ENCODE measurements at regions not wholly inside any gene's neighbourhood (a gene's known extent, or its start where the extent isn't known, plus 50 kb on each side); places are given as distances from the start of the nearest gene placed in this dataset.
A peak's percentile ranks its signal among the peaks of the same experiment; 100 is the strongest.
"Not testable (repeated sequence)": the region's sequence is repeated elsewhere in the genome, so short reads cannot be mapped to it uniquely, and the experiment has no call there.

DNA sequence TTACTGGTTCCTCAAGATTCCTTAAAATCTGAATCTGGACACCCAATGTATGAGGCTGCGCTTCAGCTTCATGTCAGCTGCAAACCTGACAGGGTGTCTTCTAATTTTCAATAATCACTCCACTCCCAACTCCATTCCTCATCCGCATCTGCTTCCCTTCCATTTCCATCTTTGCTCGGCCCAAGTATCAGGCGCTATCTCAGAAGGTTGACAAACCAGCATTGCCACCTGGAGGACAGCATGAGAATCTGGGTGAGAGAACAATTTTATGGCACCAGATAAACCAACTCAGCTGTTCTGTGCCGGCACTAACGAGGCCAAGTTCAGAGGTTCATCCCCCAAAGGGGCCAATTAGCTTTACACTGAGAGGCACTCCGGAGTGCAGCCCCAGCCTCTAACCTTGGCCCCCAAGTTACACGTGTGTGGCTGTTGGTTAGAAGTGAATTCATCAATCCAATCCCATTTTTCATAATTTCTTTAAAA, 79.1 kb upstream of the LMO2 start:
- DNase-seq = peak; percentile 22

DNA sequence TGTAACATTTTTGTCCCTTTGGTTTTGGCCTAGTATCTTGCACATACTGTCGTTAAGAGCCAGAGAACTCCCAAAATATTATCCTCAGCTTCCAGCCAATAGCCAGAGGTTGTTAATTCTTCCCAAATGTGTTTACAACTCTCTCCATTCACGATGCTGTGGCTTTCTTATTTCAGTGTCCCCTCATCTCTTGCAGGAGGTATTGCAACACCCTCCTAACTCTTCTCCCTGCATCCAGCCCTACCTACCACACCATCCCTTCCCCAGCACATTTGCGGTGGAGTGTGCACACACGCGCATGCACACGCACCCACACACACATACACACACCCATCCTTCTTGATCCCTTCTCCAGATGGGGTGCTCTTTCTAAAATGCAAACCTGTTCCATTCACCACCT, 75.6 kb upstream of the LMO2 start:
- no peak for DNase-seq

DNA sequence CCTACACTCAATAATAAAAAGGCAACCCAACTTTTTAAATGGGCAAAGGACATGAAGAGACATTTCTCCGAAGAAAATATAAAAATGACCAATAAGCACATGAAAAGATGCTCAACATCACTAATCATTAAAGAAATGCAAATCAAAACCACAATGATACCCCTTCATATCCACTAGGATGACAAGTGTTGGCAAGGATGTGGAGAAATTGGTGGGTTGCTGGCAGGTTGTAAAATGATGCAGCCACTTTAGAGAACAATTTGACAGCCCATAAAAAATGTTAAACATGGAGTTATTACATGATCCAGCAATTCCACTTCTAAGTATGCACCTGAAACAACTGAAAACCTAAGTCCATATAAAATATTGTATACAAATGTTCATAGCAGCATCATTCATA, 73.2 kb upstream of the LMO2 start:
- DNase-seq = no peak

DNA sequence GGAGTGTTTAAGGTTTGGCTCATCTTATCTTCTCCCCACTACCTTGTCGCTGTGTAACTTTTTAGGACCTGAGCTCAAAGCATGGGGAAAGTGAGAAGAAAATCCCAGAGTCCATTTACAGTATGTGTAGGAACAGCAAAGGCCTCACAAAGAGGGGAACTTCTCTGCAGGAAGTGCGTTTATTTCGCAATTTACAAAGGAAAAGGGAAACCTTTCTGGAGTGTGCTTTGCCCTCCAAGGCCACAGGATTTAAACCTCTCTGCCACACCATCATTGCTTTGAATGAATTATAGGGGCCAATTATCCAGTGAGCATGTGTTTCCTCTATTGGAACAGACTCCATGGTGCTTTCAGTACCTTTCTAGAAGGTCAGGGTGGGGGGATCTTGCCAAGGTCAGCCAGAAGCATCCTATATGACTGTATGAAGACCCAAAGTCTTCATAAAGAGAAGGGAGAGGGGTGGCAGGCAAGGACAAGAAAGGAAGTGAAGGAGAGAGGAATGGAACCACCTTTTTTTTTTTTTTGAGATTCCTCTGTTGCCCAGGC, 68.1 kb upstream of the LMO2 start:
- no peak for DNase-seq

DNA sequence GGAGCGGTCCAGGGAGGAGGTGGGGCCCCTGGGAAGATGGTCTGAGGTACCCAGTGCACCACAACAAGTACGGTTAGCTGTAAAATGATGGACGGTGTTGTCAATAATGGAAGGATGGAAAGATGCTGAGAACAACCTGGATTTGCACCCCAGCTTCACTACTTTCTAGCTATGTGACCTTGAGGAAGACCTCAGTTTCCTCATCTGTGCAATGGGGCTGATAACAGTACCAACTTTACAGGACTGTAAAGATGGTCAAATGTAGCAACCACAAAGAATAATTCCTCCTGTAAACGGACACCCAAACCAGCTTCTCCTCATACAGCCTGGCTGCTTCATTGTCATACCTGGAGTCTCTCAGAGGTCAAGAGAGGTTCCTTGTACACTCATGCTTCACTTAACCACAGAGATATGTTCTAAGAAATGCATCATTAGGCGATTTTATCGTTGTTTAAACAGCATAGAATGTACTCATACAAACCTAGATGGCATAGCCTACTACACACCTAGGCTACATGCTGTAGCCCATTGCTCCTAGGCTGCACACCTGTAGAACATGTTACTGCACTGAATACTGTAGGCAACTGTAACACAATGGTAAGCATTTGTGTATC, 65.5 kb upstream of the LMO2 start:
- no peak for DNase-seq

DNA sequence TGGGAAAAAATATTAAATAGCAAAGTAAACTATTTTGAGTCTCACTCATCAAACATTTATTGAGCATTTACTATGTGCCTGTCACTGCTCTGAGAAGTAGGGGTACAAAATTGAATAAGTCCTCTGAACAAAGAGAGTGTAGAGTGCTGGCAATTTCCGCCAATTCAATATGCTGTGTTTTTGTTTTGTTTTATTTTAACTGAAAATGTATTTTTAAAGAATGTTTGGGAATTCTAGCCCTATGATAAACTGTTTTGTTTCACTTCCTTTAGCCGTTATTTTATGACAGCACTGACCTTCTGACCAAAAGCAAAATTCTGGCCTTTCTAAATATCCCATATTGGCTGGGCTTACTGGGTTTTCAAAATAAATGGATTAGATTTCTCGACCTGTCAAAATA, 64.7 kb upstream of the LMO2 start:
- no peak for DNase-seq

DNA sequence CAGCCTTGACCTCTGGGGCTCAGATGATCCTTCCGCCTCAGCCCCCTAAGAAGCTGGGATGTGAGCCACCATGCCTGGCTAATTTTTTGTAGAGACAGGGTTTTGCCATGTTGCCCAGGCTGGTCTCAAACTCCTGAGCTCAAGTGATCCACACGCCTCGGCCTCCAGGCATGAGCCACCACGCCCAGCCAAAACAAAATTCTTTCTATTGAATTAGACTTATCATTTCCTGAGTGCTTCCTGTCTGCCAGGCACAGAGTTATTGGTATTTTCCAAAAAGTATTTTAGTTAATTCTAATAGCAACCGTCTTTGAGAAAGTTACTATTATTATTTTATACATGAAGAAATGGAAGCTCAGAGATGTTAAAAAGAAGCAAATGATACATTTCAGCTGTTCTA, 61.4 kb upstream of the LMO2 start:
- no peak for DNase-seq

DNA sequence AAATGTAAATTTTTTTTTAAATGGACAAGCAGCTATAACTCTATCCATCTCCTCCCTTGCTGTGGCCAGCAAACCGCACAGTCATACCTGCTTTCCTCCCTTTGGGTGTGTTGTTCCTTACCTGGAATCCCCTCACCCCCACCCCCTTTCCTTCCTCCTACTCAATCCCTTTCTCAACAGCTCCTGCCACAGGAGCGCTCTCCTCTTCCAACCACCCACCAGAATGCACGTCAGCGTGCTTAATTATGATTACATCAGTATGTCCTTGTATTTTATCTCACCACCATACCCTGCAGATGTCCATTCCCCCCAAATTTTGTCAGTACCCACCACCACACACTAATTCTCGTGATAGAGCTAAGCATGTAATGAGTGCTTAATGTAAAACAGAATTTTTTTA, 60.9 kb upstream of the LMO2 start:
- no peak for DNase-seq

DNA sequence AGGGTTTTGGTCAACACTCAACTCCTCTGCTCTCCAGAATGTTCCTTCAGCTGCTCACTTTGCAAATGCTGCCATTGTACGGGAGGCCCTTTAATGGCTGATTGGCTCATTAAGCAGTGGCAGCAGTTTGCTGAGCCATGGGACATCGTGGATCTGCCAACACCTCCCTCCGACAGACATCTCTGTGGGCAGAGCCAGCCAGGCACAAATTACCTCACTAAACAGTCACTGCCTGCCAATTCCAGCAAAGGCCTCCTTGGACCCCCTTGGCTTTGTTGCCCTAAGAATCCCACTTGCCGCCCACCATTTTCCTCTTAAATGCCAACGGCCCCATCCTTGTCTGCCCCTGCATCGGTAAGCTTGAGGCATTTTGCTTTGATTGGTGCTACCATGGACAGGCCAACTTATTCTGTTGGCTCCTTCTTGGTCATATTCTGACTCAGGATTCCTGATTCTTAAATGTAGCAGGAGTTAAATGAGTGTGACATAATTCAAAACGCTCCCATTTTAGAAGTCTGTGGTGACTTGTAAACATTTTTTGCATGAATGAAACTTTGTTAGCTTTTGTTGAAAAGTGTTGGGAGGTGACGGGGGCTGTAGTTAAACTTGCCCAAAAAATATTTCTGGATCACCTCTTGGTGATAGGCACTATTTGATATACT, 57.5 kb upstream of the LMO2 start:
- no peak for DNase-seq

DNA sequence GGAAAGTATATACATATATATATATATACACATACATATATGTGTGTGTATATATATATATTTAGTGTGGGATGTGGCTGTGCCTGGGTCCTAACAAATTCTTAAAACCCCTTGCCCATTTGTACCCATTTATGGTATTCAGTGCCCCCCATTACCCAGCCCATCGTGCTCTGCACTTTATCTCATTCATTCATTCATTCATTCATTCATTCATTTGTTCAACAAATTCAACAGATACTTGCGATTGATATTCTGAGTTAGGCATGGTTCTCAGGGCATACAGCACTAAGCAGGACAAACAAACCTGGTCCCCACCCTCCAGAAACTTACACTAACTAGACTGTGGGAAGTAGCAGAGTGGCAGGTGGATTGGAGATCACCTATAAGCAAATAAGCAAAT, 56.6 kb upstream of the LMO2 start:
- no peak for DNase-seq

DNA sequence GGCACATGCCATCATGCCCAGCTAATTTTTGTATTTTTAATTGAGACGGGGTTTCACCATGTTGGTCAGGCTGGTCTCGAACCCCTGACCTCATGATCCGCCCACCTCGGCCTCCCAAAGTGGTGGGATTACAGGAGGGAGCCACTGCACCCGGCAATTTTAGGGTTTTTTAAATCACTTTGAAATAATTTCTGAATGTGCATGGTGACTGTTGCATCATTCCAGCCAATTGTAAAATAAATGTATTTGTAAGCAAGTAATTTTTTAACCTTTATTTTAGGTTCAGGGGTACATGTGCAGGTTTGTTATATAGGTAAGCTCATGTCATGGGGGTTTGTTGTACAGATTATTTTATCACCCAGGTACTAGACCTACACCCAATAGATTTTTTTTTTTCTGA, 56.0 kb upstream of the LMO2 start:
- not testable (repeated sequence) for DNase-seq

DNA sequence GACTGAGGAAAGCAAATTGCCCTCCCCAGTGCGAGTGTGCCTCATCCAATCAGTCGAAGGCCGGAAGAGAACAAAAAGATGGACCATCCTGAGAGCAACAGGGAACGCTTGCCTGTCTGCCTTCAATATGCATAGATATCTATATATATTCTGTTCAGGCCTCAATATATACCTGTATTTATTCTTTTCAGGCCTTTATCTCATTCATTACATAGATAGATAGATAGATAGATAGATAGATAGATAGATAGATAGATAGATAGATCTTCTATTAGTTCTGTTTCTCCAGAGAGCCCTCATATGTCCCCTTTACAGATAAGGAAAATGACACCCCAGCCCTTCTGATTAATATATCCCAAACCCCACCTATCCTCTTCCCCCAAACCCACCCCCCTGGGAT, 55.1 kb upstream of the LMO2 start:
- DNase-seq = no peak

DNA sequence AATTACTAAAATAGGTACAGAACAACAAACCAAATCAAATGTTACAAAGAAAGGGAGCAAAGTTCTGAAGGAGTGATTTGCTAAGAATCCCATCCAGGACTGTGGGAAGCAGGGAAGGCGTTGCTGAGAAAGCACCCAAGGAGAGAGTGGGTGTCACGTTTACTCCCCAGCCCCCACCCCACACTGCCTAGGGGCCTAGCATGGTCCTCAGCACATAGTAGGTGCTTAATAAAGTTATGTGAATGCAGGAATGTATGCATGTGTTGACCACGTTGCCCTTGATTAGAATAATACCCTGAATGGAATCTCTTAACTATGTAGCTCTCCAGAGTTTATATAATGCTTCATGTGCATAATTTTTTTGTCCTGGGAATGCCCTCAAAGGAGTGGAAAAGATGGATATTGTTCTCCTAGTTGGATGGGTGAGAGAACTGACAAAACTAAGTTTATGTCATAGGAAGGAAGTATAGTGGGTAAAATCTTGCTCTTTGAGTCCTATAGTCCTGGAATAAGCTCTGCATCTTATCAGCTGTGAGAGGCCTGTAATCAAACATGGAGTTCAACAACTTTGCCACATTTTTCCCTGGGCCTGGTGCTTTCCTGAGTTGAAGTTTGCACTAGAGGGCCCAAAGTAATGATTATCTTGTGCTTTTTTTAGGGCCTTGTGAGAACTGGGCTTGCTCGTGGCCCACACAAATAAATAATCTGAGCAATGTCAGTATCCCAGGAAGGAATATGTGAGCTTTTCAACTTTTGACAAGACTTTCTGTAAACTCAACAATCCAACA, 53.8 kb upstream of the LMO2 start:
- no peak for DNase-seq

DNA sequence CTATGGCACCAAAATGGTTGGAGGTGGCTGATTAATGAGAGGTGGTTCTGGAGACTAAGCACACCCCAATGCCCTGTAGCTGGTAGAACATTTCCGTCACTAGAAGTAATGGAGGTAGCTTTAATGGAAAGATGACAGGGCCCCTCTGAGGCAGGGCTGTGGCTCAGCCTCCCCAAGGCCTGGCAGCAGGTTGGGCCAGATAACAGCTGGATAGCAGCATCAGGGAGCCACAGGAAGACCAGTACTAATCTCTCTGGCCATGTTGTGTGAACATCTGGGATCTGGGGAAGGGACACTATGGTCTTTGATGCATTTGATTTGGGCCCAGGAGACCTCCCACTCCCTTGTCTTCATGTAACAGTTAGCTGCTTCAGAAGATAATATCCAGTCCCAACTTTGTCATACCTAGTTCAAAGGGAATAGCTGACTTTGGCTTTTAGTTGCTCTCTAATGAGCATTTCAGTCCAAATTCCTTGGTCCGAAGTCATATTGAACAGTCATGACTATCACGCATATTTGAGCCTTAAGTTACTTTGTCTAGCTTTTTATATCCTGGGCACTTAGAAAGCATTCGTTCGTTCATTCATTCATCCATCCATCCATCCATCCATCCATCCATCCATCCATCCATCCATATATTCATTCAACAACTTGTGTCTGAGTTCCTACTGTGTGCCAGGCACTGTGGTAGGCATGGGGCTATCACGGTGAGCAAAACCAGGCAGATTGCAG, 53.0 kb upstream of the LMO2 start:
- no peak for DNase-seq

DNA sequence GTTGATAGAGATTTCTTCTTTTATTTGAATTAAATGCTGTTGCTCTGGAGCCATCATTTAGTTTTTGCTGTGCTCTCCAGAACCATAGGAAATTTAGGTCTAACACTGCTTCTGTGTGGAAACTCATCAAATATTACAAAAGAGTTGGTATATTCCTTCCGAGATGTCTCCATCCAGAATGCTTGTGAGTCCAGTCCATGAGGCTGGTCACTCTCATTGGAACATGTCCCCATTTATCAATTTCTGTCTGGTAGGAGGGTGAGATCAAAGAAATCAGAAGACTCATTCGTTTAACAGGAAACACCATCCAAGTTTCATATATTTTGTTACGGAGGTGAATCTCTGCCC, 52.4 kb upstream of the LMO2 start:
- no peak for DNase-seq

DNA sequence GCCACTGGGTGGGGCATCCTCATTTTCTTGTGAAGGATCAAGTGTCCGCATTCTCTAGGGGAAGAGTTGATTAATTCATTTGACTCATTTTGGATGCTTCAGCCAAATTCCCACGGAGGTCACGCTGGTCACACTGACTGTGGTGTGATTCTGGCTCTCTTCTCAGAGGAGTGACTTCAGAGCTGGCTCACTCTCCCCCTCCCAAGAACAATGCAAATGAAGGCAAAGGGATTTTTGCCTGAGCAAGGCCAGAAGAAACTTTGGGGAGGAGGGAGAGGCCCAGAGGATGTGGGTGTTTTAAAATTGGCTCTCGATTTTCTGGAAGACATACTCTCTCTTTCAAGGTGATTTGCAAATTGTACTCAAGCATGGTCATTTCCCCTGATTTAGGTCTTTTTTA, 51.1 kb upstream of the LMO2 start:
- peak; percentile 56 for DNase-seq

DNA sequence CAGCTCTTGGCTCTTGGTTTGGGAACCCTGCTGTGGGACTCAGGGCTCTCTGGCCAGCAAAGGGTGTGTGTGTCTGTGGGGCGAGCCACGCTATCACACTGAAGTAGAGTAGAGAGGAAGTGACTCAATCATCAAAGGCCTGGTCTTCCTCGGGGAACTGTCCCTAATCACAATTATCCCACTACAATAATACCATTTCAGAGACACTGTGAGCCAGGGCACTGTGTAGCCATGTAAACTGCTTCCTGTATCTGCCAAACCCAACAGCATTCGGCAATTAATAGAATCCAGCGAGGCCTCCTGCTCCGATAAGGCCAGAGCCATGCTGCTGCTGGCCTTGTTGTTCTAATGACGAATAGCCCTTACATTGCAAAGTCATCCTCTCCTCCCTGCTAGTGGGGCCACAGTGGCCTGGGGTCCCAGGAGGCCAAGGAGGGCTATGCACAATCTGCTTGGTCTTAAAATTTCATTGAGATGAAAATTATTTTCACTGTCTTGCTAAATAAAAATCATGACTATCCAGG, 49.8 kb upstream of the LMO2 start:
- no peak for DNase-seq

Data from NCI-H226 (cell line).